Stimulated activated CD8-positive, alpha-beta memory T cell treated with anti-CD3 and anti-CD28 coated beads, Interleukin-15, amount 100 ng/mL, for 48 hours (primary cell): ENCODE measurements at regions not wholly inside any gene's neighbourhood (a gene's known extent, or its start where the extent isn't known, plus 50 kb on each side); places are given as distances from the start of the nearest gene placed in this dataset.

Experiments
- DNase-seq, 2 donors: peaks; one replicate each; pipeline ENCODE4 v3.0.0-alpha.2; 2020; ENCODE audit warnings: low read depth in 2 of 2

DNA sequence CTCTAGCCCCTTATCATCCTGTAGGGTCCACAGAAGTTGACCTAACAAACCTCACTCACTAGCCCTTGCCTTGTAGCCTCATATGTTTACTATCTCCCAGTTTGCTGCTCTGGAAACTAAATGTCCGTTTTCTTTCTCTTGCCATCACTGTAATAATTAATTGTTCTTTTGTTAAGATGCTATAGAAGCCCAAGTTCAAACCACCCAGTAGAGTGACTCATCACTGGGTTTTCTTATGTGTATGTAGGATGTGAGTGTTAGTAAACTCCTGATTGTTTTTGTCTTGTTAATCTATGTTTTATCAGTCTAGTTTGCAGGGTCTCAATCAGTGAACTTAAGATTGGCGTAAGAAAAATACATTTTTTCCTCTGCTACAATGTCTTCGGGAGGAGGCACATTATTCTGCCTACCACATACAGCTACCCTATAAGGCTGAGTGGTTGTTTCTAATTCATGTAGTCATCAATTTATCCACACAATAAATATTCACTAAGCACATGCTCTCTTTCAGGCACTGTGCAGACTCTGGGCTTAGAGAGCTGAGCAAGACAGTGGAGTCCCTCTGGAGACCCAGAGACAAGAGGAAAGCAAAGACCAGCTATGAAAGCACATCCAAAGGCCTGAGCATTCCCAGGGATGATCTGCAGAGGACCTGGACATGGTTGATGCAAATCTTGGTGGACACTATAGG lies 474.1 kb upstream of the AKR1E2 start:
- no peak for DNase-seq

DNA sequence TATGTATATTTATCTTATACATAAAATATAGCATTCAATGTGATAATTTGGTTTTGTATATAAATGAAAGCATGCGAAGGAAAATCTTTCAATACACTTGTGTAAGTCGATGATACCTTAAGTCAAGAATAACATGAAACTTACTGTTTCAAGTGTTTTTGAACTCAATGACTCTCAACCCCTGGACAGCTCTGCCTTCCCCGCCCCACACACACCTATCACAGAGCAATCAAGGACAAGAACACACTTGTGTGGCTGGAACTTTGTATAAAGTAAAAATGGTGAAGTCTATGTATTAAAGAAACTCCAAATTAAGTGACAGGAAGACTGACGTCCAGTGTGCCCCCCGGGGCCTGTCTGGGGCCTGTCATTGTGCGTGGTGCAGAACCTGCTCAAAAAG lies 478.6 kb upstream of the AKR1E2 start:
- DNase-seq, result no peak

DNA sequence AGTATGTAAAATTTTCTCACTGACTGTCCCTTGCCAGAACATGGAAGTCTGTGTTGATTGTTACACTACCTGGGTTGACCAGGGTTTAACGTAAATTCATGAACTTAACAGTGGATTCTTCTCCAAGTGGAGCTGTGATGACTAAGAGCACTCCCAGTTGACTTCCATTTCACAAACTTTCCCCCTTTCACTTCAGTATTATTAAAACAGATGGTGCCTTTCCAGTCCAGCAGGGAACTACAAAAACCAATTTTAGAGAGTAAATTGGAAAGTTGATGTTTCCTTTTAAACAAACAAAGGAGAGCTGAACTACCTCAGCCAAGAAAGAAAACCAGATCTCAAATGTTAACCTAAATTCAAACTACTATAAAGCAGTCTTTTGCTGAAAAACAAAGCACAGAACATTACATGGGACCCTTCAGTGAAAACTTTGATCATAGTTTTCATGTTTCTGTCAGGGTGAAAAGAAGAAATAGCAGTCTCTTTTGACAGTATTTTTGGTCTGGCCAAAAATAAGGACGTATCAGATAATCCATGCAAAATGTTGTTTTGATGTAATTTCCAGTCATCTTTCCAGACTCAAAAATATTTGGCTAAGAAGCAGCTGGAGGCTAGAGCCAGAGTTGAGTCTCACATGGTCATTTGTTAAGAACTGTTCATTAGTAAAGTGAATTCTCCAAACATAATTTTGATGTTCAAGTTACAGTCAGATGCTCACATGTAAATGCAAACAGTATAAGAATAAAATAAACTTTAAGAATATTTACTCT lies 479.9 kb upstream of the AKR1E2 start:
- no peak for DNase-seq

DNA sequence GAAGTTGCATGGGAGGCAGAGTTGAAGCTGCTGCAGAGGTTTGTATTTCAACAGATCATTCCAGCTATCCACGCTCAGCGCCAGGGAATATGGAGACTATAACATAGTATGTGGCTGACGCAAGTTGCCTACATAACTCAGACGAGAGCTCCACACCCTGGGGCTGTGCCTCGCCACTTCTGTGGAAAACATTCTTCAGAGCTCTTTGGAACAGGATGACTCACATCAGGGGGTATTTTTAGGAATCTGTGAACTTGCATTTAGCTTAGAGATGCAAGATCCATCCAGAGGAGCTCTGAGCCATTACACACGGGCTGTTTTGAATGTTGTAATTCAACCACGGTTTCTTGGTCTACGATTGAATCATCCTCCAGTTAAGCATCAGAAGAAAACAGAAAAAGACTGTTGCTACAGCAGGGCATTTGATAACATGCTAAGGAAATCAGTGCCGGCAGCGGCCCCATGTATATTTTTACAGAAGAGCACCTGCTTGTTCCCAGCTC lies 481.5 kb upstream of the AKR1E2 start:
- peak; percentile 5 to 32 for DNase-seq

DNA sequence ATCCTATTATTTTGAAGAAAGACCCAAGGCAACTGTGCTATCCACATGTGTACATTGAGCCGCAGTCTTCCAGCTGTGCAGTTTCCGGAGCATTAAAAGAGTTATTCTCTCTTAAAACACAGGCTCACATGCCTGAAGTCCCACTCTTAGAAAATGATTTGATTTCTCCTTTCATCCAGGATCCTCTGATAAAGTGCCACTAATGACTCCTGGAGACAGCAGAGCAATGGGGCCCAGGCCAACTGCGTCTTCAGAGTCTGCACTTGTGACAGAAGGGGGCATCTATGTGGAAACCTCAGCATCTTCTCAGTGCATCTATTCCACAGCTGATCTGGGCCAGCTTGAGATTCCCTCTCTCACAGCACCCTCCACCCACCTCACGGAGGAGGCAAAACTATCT lies 482.1 kb upstream of the AKR1E2 start:
- no peak for DNase-seq

DNA sequence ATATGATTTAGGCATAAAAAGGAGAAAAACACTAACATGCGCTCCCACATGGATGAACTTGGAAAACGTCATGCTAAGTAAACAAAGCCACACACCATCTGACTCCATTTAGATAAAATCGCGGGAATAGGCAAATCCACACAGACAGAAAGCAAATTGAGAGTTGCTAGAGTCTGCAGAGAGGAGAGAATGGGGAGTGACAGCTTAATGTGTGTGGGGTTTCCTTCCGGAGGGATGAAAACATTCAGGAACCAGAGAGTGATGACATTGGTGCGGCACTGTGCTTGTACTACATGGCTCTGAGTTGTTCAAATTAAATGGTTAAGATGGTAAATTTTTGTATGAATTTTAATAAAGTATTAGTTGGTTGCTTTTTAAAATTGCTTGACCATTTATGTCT lies 482.9 kb upstream of the AKR1E2 start:
- no peak for DNase-seq

DNA sequence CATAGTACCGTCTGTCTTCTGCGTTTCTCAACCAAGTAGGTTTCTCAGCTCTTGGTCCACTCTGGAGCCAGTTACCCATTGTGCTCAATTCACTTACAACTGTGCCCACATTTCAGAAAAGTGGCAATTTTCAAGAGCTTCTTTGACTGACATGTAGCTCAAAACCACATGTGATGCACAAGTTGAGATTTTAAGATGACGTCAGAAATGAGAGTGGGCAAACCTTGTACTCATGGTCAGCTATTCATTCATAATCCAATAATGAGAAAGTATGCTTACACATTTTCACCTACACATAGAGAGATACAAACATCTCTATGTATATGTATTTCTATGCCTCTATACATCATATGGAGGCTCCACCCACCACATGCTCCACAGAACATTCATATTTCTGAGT lies 487.2 kb upstream of the AKR1E2 start:
- no peak for DNase-seq

DNA sequence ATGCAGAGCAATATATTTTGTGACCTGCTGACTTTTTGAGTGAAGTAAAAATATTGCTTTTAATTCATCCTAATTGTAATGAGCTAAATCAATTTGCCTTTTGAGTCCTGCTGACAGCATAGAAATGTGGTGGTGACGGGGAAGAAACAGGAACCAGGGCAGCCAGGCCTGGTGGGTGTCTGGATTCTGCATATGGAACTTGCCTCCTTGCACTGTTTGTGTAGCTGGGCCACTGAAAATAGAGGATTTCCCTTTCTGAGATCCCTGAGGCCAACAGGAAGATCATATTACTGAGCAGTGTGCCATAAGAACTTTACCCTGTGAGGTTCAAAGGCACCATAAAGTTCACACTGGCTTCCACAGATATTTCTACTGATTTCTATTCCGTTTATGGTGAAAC lies 488.4 kb upstream of the AKR1E2 start:
- DNase-seq, result no peak

DNA sequence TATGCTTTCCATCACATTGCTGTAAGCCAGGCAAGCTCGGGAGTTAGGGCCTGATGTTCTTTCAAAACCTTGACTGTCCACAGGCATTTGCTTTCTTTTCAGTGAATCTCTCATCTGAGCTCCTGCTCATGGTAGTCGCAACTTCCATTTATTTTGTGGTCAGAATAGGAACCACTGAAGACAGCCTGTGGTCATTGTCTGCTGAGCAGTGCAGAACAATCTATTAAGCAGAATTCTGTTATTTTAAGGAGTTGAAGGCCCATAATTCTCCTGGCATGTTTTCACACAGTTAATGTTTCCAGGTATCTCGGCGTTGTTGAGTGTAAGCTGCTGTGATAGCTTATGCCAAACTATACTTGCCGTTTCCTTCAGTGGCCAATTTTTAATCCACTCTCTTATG lies 491.1 kb upstream of the AKR1E2 start:
- no peak for DNase-seq

DNA sequence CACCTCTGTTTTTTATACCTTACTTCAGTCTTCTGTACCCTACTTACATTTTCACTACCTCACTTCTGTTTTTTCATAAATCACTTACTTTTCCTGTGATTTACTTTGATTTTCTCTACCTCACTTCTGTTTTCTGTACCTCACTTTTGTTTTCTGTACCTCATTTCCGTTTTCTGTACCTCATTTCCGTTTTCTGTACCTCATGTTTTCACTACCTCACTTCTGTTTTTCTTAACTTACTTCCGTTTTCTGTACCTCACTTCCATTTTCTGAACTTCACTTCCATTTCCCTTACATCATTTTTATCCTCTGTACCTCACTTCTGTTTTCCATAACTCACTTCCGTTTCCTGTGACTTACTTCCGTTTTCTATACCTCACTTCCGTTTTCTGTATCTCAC lies 492.0 kb upstream of the AKR1E2 start:
- DNase-seq, result no peak

DNA sequence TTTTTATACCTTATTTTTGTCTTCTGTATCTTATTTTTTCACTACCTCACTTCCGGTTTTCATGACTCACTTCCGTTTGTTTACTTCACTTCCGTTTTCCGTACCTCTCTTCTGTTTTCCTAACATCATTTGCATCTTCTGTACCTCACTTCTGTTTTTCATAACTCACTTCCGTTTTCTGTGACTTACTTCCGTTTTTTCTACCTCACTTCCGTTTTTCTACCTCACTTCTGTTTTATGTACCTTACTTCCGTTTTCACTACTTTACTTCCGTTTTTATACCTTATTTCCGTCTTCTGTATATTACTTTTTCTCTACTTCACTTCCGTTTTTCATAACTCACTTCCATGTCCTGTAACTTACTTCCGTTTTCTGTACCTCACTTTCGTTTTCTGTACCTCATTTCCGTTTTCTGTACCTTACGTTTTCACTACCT lies 492.5 kb upstream of the AKR1E2 start:
- DNase-seq, result no peak

DNA sequence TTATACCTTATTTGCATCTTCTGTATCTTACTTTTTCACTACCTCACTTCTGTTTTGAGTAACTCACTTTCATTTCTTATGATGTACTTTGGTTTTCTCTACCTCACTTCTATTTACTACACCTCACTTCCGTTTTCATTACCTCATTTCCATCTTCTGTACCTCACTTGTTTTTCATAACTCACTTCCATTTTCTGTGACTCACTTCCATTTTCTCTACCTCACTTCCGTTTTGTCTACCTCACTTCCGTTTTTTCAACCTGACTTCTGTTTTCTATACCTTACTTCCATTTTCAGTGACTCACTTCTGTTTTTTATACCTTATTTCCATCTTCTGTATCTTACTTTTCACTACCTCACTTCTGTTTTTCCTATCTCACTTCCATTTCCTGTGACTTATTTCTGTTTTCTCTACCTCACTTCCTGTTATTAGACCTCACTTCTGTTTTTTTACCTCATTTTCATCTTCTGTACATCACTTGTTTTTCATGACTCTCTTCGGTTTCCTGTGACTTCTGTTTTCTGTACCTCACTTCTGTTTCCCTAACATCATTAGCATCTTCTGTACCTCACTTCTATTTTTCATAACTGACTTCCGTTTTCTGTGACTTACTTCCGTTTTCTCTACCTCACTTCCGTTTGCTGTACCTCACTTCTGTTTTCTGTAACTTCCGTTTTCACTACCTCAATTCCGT lies 493.1 kb upstream of the AKR1E2 start:
- DNase-seq, result no peak

DNA sequence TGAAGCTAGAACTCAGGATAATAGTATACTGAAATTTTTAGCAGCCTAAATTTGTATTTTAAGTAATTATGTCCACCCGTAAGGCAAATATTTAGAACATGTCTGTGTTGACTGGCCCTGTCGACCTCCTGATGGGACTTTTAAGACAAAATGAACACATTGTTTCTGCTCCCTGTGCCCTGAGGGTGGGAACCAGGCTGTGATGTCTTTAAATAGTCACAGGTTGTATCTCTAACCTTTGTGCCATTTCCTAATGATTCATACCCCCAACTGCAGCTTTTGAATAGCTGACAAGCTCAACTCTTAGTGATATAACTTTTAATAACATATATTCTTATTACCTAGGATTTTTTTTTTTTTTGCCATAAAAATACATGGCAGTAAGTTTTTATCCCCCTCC lies 494.9 kb upstream of the AKR1E2 start:
- DNase-seq, result no peak

DNA sequence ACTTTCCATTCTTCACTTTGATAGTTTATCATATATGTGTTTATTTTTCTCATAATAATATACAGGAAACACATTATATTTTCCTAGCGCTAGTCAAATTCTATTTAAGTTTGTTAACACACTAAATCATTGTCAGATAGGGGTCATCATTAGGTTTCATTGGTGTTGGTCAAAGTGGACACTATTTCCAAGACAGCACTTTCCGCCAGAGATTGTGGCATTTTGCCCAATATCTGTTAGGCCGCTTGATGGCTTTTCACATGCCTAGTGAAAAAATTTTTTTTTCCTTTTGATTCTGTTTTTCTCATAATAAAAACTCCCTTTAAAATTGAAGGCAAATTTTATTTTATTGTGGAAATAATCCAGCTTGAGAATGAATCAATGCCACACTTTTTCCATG lies 495.4 kb upstream of the AKR1E2 start:
- no peak for DNase-seq

DNA sequence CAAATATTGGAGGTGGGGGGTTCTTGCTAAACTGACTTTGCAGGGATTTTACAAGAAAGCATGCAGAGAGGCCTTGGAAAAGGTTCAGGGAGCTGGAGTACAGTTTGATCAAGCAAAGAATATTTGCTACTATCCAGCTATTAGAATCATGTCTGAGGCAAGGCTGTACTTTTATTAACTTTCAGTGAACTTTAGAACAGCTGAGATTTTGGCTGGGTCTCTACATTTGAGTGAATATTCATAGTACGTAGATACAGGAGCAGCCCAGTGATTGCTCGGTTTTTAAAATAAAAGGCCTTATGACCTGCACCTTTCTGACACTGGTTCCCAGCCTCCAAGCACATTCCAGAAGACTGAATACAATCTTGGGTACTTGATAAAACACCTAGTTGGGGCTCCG lies 496.8 kb upstream of the AKR1E2 start:
- no peak for DNase-seq

DNA sequence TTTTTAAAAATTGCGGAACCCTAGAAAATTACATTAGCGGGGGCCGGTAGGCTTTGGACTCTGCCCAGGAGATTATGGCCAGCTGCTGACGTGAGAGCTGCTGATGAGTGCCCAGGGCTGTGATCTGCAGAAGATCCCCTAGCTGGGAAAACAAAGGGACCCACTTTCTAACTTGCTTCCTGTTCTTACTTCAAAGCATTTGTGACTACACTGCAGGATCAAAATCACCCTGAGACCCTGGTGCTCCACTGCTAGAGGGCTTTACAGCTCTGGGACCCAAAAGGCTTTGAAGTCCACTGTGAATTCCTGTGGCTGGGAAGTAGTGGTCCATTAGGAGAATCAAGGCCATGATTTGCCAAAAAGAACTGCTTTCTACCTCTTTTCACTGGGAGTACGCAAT lies 499.4 kb upstream of the AKR1E2 start:
- no peak for DNase-seq

DNA sequence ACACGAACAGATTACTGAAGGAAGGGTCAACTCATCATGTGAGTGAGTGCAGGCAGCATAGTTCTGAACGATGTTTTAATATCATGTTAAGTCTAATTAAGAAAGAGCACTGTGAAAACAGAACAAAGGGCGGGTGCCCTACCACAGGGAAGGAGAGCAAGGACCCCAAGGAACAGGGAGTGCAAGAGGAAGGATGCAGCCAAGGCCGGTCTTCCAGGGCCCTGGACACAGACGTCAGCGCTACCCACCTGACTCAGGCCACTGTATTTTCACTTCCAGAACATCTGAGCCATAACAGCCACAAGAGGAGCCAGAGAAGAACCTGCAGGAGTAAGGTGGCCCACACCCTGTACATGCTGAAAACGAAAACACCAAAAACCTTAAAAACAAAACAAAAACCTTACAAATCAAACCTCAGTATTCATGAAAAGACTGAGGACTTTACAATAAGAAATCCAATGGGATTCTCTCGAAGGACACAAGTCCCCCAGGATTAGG lies 506.1 kb upstream of the AKR1E2 start:
- no peak for DNase-seq

DNA sequence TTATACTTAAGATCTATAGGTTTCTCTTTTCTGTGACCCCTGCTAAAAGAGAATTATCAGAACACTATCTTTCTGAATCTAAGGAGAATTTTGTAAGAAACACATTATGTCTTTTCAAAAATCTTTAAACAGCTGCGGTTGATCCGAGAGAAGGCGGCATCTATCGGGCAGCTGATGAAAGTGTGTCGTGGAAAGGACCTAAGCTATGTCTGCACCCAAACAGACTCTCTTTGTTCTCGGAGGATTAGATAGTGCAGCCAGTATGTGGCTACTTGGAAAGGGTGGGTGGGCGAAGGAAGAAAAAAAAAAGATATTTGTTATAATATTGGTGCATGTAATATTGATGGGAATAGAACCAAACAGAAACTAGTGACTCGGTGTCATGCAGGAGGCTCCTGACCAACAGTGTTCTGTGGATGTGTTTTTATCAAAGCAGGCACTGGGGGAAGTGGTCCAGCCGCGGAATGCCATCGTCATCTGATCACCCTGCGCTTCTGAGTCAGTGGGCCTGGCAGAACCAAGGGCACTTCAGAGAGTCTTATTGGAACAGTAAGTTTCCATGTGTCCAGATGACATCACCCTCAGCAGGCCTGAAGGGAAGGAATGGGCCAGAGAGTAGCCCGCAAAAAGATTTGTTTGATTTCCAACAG lies 509.7 kb upstream of the AKR1E2 start:
- DNase-seq, result no peak

DNA sequence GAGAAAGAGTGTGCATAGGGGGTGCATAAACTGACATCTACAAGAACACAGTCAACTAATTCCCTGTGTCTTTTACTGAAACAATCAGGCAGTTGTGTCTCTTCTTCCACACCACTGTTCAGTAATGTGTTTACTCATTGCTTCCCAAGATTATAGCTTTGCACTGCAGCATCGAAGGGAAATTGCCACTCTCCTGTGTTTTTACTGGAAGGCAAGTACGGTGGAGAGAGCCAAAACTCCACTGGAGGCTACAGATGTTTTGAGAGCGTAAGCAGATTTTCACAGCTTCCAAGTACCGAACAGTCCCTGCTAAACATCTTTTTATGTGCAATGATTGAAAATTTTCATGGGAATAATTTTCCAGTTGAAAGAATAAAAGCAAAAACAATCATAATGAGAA lies 510.5 kb upstream of the AKR1E2 start:
- DNase-seq, result no peak

DNA sequence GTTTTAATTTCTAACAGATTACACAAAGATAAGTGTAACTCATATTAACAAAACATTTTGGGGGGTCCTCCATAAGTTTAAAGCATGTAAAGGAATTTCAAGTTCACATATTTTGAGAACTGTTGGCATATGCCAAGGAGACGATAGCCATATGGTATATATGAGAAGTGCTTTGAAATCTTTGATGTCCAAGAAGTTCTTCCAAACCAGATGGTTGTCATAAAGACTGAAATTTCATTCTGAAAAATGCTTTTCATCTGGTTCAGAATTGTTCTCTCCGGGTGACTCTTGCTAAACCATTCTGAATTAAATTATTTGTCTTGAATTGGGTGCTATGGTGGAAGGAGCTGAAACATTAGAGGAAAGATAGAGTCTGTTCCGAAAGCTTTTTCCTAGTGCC lies 513.0 kb upstream of the AKR1E2 start:
- no peak for DNase-seq

DNA sequence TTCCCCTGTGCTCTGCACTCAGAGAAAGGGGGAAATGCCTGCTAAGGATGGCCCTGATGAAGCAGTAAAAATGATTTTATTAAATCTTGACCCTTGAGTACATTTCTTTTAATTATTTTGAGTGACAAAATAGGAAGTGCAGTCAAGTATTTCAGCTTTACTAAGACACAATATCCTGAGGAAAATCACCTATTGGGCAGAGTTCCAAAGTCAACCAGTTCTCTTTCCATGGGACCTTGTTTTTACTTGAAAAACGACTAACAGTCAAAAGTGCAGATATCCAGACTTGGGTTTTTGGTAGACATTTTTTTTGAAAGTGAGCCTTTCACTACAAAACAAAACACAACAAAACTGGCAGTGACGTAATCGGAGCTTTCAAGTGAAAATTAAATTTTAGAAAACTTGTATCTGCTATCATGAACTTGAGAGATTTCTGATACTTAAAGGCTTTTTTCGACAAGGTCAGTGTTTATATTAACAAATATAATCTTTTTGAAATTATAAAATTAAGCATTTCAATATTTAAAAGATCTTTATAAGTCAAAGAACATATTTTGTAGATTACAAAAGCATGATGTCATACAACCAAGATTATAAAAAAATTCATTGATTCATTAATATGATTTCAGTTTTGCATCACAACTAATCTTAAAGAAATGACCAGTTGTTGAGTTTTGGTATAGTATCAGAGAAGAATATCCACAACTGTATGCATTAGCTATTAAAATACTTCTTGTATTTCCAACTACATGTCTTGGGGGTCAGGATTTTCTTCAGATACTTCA lies 513.8 kb upstream of the AKR1E2 start:
- DNase-seq, result no peak
